Brain microvascular endothelial cell (primary cell): ENCODE measurements at regions not wholly inside any gene's neighbourhood (a gene's known extent, or its start where the extent isn't known, plus 50 kb on each side); places are given as distances from the start of the nearest gene placed in this dataset.

Source experiments
- DNase-seq: peaks from one replicate; pipeline ENCODE4 v3.0.0-alpha.2; 2020
- H3K27ac ChIP-seq: fragments of 250-450 bp; sonication (Bioruptor Pico); 2 replicates; pipeline ENCODE4 v1.5.1; 2020; ENCODE audit warnings: mild to moderate bottlenecking, moderate library complexity
- H3K27me3 ChIP-seq: fragments of 250-450 bp; sonication (Bioruptor Pico); replicated peaks from 2 replicates; pipeline ENCODE4 v1.5.1; 2020; ENCODE audit warnings: mild to moderate bottlenecking
- H3K36me3 ChIP-seq: fragments of 250-450 bp; sonication (Bioruptor Pico); replicated peaks from 2 replicates; pipeline ENCODE4 v1.5.1; 2020; ENCODE audit warnings: mild to moderate bottlenecking
- H3K4me3 ChIP-seq: 2 replicates; pipeline ENCODE4 v1.5.1; 2011; ENCODE audit warnings: low read depth, mild to moderate bottlenecking, control low read depth, low read length, moderate library complexity
- CTCF ChIP-seq: IDR thresholded peaks from 2 replicates; pipeline ENCODE4 v1.5.1; 2011; ENCODE audit warnings: low read depth, mild to moderate bottlenecking, moderate library complexity, low read length, control low read depth, inconsistent platforms; ENCODE audit errors: missing control alignments
- in situ Hi-C: cut with HindIII; loops from 2 replicates; pipeline ENCODE4 v1.10.0; 2017; ENCODE audit warnings: low sequenced_read_pairs, low pct_ligation_motif_present

- DNase-seq = no peak
- TF ChIP-seq CTCF = no peak
- Histone ChIP-seq H3K36me3 (no peaks in the 10 kb centered on the region), H3K4me3 (no peak overlapping the region), H3K27me3 (no peaks in the 10 kb centered on the region), H3K27ac (no peak overlapping the region)
- in situ Hi-C loops = no loop called here
Measured at GRCh38 chrX:122244080-122244479, 940.0 kb upstream of the GRIA3 start.

GRCh38 chrX:122245175-122245574, 938.9 kb upstream of the GRIA3 start:
- Histone ChIP-seq H3K4me3 (no peak overlapping the region), H3K36me3 (no peaks in the 10 kb centered on the region), H3K27ac (no peak overlapping the region), H3K27me3 (no peaks in the 10 kb centered on the region)
- in situ Hi-C loops = no loop called here
- no peak for TF ChIP-seq CTCF
- no peak for DNase-seq

- Histone ChIP-seq H3K4me3 (no peak overlapping the region), H3K27me3 (no peaks in the 10 kb centered on the region), H3K27ac (no peak overlapping the region), H3K36me3 (no peaks in the 10 kb centered on the region)
- in situ Hi-C loops = no loop called here
- no peak for TF ChIP-seq CTCF
- DNase-seq = no peak
Measured at GRCh38 chrX:122245943-122246342, 938.1 kb upstream of the GRIA3 start.

- no peak for DNase-seq
- no peak overlapping the region for H3K4me3 ChIP-seq
- H3K36me3 ChIP-seq = no peaks in the 10 kb centered on the region
- in situ Hi-C loops = no loop called here
- no peak overlapping the region for H3K27ac ChIP-seq
- no peaks in the 10 kb centered on the region for H3K27me3 ChIP-seq
- TF ChIP-seq CTCF = no peak
Measured at GRCh38 chrX:122246937-122247336, 937.1 kb upstream of the GRIA3 start.

GRCh38 chrX:122248681-122249080, 935.4 kb upstream of the GRIA3 start:
- in situ Hi-C loops = no loop called here
- DNase-seq = no peak
- Histone ChIP-seq H3K36me3 (no peaks in the 10 kb centered on the region), H3K27ac (no peak overlapping the region), H3K4me3 (no peak overlapping the region), H3K27me3 (no peaks in the 10 kb centered on the region)
- no peak for TF ChIP-seq CTCF

GRCh38 chrX:122252454-122252853, 931.6 kb upstream of the GRIA3 start:
- no peaks in the 10 kb centered on the region for H3K27me3 ChIP-seq
- TF ChIP-seq CTCF = no peak
- no peak overlapping the region for H3K4me3 ChIP-seq
- no peaks in the 10 kb centered on the region for H3K36me3 ChIP-seq
- H3K27ac ChIP-seq = no peak overlapping the region
- in situ Hi-C loops = no loop called here
- DNase-seq = no peak
